ENCODE measurements at regions not wholly inside any gene's neighbourhood (a gene's known extent, or its start where the extent isn't known, plus 50 kb on each side); places are given as distances from the start of the nearest gene placed in this dataset.

DNA sequence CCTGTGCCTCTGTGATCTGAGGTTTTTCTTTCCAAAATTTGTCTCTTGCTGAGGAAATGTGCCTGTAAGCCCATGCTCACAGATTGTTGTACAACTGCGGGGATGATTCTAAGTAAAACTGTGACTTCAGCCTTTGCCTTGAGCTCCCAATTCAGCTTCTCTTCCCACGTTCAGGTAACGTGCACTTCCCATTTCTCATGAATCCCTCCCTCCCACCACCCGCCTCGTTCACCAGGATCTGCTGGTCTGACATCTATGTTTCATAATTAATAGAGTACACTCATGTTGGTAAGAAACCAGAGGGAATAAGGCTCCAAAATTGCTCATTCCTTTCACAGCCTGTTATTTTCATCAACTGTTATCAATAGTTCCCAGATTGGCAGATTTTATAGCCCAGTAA is 332.6 kb upstream of the TPK1 start:
- no peak for TF ChIP-seq ZNF143 (CRISPR knock-in tag; IDR thresholded peaks at IDR 0.05)
- TF ChIP-seq, protein P1, sequence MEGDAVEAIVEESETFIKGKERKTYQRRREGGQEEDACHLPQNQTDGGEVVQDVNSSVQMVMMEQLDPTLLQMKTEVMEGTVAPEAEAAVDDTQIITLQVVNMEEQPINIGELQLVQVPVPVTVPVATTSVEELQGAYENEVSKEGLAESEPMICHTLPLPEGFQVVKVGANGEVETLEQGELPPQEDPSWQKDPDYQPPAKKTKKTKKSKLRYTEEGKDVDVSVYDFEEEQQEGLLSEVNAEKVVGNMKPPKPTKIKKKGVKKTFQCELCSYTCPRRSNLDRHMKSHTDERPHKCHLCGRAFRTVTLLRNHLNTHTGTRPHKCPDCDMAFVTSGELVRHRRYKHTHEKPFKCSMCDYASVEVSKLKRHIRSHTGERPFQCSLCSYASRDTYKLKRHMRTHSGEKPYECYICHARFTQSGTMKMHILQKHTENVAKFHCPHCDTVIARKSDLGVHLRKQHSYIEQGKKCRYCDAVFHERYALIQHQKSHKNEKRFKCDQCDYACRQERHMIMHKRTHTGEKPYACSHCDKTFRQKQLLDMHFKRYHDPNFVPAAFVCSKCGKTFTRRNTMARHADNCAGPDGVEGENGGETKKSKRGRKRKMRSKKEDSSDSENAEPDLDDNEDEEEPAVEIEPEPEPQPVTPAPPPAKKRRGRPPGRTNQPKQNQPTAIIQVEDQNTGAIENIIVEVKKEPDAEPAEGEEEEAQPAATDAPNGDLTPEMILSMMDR (IDR thresholded peaks at IDR 0.05 in 2 of 3, conservative IDR thresholded peaks at IDR 0.05 in 1 of 3; ENCODE audit: insufficient read depth in 2 of 3, low read depth in 1 of 3, low read length in 3 of 3), result no peak
- TF ChIP-seq POLR2A (conservative IDR thresholded peaks at IDR 0.05), result no peak
- TF ChIP-seq GATAD2B (IDR thresholded peaks at IDR 0.05; ENCODE audit: borderline replicate concordance), result no peak
- TF ChIP-seq, protein P2, sequence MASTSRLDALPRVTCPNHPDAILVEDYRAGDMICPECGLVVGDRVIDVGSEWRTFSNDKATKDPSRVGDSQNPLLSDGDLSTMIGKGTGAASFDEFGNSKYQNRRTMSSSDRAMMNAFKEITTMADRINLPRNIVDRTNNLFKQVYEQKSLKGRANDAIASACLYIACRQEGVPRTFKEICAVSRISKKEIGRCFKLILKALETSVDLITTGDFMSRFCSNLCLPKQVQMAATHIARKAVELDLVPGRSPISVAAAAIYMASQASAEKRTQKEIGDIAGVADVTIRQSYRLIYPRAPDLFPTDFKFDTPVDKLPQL (IDR thresholded peaks at IDR 0.05; ENCODE audit: extremely low read depth, insufficient read length), result no peak
- TF ChIP-seq FOXK2 (conservative IDR thresholded peaks at IDR 0.05 in 1 of 2, IDR thresholded peaks at IDR 0.05 in 1 of 2; ENCODE audit: low read depth in 2 of 2), result no peak
- TF ChIP-seq, protein P3, sequence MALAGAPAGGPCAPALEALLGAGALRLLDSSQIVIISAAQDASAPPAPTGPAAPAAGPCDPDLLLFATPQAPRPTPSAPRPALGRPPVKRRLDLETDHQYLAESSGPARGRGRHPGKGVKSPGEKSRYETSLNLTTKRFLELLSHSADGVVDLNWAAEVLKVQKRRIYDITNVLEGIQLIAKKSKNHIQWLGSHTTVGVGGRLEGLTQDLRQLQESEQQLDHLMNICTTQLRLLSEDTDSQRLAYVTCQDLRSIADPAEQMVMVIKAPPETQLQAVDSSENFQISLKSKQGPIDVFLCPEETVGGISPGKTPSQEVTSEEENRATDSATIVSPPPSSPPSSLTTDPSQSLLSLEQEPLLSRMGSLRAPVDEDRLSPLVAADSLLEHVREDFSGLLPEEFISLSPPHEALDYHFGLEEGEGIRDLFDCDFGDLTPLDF (CRISPR knock-in tag; IDR thresholded peaks at IDR 0.05), result no peak
- TF ChIP-seq SP1 (CRISPR knock-in tag; IDR thresholded peaks at IDR 0.05), result no peak
- TF ChIP-seq, protein P4, sequence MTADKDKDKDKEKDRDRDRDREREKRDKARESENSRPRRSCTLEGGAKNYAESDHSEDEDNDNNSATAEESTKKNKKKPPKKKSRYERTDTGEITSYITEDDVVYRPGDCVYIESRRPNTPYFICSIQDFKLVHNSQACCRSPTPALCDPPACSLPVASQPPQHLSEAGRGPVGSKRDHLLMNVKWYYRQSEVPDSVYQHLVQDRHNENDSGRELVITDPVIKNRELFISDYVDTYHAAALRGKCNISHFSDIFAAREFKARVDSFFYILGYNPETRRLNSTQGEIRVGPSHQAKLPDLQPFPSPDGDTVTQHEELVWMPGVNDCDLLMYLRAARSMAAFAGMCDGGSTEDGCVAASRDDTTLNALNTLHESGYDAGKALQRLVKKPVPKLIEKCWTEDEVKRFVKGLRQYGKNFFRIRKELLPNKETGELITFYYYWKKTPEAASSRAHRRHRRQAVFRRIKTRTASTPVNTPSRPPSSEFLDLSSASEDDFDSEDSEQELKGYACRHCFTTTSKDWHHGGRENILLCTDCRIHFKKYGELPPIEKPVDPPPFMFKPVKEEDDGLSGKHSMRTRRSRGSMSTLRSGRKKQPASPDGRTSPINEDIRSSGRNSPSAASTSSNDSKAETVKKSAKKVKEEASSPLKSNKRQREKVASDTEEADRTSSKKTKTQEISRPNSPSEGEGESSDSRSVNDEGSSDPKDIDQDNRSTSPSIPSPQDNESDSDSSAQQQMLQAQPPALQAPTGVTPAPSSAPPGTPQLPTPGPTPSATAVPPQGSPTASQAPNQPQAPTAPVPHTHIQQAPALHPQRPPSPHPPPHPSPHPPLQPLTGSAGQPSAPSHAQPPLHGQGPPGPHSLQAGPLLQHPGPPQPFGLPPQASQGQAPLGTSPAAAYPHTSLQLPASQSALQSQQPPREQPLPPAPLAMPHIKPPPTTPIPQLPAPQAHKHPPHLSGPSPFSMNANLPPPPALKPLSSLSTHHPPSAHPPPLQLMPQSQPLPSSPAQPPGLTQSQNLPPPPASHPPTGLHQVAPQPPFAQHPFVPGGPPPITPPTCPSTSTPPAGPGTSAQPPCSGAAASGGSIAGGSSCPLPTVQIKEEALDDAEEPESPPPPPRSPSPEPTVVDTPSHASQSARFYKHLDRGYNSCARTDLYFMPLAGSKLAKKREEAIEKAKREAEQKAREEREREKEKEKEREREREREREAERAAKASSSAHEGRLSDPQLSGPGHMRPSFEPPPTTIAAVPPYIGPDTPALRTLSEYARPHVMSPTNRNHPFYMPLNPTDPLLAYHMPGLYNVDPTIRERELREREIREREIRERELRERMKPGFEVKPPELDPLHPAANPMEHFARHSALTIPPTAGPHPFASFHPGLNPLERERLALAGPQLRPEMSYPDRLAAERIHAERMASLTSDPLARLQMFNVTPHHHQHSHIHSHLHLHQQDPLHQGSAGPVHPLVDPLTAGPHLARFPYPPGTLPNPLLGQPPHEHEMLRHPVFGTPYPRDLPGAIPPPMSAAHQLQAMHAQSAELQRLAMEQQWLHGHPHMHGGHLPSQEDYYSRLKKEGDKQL (CRISPR knock-in tag; IDR thresholded peaks at IDR 0.05; ENCODE audit: borderline replicate concordance), result no peak

Measured in K562 (cell line).